DMS79 (cell line): ENCODE measurements at regions not wholly inside any gene's neighbourhood (a gene's known extent, or its start where the extent isn't known, plus 50 kb on each side); places are given as distances from the start of the nearest gene placed in this dataset.
"Not testable (repeated sequence)": the region's sequence is repeated elsewhere in the genome, so short reads cannot be mapped to it uniquely, and the experiment has no call there.

Source experiments
- DNase-seq: peaks from one replicate; lab custom pipeline; 2025; lab: John Stamatoyannopoulos, UW

DNA sequence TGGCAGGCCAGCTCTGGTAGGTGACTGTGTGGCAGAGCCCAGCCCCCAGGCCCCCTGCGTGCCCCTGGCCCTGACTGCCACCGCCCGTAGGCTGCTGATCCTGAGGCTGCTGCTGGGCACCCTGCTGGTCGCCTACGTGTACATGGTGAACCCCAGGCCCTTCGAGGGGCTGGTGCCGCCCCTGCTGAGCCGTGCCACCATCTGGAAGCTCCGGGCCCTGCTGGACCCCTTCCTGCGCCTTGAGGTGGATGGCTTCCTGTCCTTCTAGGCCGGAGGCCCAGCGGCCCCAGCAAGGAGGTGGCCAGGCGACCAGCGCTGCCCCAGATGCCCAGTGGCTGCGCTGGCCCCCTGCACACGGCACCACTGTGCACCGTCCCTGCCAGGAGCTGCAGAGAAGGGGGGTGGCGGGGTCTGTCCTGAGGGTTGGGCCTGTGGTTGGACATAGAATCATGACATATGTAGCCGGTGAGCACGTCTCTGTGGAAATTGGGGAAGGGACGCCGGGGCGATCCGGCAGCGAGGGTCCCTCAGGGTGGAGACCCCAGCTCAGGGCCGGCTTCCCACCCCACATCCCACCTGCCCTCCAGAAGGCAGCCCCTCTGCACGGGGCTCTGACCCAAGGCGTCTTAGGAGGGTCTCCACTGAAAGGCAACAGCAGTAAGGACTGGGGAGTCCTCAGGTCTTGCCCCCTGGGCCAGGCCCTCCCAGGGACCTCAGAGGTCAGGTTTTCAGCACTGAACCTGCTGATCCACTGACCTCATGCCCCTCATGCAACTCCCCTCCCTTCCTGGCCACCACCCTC, 185.4 kb downstream of the IGLL1 start:
- DNase-seq = no peak

DNA sequence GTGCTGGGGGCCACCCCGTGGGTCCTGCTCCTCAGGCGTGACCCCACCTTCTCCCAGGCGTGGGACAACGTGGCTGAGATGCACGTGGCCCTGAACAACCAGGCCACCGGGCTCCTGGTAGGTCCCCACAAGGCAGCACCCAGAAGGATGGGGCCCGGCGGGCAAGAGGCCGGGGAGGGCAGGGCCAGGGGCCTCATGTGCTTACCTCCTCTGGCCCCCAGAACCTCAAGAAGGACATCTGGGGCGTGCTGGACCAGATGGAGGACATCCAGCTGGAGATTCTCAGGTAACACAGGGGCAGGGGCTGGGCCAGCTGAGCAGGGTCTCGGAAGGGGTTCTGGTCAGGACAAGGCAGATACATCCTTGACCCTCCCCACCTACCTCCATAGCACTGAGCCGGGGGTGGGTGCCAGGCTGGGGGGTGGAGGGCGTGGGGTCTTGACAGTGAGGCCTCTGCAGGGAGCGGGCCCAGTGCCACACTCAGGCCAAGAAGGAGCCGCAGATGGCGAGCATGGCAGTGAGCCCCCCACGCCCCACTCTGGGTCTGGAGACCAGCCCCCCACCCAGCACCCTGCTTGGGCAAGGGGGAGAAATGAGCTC, 186.3 kb downstream of the IGLL1 start:
- no peak for DNase-seq

DNA sequence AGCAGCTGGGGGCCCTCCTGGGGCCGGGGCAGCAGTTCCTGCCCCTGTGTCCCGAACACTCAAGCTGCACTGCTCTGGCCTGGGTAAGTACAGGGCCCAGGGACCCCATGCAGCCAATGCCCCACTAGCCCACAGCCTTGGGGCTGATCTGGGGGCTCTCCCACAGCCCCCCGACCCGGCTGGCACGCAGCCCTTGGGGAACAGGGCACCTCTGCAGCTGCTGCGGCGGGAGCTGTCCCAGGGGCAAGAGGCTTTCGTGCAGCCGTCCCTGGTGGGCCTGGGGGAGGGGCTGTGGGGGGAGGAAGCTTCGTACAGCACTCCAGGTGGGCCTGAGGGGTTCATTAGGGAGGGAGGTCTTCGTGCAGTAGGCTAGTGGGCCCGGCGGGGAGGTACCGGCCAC, 186.9 kb downstream of the IGLL1 start:
- DNase-seq = not testable (repeated sequence)

DNA sequence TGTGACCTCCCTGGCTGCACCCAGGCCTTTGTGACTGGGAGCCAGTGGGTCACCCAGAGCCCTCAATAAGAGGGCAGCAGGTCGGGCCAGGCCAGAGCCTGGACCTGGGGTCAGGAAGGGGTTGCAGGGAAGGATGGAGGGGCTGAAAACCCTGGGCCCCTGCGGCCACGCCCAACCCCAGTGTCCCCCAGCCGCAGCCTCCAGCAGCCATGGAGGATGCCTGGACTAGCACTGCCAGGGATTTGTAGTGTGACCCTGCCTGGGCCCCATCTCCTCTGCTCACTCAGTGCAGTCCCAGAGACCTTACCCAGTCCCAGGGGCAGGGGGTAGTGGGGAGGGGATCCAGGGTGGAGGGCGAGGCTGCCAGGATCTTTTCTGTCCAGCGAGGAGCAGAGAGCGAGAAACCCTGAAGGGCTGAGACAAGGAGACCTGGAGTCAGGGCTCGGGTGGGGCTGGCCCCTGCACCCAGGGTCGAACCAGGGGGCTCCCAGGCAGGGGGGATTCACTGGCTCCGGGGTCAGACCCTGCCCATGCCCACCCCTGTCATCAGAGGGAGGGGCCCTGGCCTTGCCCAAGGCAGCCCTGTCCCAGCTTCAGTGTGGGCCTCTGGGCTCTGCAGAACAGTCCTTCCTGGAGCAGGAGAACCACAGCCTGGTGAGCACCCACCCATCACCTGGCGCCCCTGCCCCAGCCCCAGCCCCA, 187.5 kb downstream of the IGLL1 start:
- no peak for DNase-seq

DNA sequence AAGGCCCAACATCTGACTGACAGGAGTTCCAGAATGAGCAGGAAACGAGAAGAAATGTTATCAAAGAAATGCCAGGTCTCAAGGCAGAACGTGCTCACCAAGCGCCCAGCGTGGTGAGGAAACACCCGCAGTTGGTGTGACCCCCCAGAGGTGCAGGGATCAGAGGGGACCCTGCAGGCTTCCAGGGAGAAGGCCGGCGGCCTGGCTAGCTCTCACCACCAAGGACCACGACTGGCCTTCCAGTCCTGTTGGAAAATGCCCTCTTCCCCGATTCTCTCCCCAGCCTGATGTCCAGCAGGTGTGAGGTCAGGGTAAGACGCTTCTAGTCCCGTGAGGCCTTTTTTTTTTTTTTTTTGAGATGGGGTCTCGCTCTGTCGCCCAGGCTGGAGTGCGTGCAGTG, 189.1 kb downstream of the IGLL1 start:
- DNase-seq = no peak

DNA sequence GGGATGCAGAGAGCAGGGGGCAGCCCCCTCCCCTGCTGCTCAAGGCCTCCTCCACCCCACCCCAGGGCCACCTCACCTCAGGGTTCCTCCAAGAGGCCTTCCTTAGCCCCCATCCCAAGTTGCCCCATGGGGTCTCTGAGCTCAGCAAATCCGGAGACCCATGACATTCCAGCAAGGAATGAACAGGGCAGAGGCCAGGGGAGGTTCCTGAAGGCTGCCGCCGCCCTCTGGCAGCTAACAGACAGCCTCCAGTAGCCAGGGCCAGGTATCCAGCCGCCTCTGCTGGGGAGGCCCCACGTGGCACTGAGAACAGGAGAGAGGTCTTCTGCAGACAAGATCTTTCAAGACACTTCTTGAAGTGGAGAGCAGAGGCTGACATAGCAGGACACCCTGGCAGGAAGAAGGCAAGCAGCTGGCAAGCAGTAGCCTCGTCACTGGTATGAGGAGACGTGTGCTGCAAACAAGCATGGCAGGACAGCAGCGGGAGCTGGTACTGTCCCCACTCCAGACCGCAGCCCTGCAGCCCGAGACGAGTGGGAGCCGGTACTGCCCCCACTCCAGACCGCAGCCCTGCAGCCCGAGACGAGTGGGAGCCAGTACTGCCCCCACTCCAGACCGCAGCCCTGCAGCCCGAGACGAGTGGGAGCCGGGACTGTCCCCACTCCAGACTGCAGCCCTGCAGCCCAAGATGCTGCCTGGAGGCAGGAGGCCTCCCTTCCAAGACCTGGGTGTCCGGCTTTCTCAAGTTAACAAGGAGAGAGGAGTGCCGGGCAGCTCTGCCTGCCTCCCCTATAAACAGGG, 190.6 kb downstream of the IGLL1 start:
- DNase-seq = no peak

DNA sequence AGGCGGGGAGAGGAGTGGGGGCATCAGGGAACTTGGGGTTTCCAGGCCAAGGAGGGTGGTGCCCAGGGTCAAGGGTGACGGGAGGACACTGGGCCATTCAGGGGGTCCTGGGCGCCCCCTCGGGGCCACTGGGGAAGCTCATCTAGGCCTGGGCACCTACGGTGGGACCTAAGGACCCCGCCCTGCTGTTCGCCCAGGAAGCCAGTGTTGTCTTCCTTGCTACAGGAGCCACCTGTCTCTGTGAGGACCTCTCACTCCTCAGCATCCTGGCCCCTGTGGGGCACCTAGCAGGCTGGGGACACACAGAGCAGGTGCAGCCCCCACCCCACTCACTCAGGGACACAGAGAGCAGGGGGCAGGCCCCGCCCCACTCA, 191.6 kb downstream of the IGLL1 start:
- DNase-seq = no peak

DNA sequence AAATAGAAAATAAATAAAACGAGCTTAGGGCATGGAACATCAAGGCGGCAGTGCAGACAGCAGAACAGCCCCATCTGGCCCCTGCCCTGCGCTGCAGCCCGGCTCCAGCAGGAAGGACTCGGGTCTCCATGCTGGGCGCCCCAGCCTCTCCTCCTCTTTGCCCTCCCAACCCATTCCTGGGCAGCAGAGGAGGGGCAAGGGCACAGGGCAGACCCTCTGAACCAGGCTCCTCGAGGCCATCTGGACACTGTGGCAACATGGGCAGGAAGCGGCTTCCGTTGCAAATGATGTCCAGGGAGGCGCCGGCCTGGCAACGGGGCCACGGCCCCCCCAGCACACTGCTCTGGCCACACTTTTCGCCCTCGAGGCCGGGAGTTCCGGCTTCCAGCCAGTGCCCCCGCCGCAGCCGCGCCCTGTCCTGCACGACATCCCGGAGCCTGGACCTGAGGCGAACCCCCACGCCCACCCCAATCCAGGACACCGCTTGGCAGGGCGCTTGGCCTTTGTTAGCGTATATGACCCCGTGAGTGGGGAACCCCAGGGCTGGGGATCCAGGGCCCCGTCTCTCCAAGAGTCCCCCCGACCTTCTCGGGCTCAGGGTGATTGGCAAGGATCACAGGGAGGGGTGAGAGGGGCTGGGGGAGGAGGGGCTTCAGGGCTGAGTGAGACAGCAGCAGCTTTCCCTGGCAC, 192.1 kb downstream of the IGLL1 start:
- DNase-seq = no peak

DNA sequence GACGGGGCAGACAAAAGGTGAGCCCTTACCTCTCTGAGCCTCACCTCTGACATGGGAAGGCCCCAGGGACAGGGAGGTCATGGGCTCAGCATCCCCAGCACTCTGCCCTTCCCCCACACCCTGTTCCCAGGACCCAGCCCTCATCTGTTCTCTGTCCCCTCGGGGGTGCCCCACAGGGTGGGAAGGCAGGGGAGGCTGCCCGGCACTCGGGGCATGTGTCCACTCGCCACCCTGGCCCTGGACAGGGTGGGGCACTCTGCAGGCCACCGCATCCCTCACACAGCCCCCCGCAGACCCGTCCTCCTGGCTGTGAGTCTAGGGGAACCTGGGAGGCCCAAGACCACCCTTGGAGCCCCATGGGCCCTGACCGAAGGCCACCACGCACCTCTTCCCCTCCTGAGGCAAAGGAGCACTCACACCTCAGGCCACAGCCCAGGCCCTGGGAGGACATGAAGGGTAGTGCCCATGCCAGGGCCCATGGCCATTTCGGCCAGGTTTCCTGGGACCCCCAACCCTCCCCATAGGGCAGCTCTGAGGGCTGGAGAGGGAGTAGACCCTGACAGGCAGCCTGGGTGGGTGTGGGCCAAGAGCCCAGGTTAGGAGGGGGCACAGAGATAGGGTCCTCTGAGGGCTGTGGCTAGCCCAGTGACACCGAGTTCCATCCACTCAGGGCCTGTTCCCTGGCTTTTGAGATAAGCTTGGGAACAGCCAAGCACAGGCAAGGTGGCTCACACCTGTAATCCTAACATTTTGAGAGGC, 193.1 kb downstream of the IGLL1 start:
- no peak for DNase-seq

DNA sequence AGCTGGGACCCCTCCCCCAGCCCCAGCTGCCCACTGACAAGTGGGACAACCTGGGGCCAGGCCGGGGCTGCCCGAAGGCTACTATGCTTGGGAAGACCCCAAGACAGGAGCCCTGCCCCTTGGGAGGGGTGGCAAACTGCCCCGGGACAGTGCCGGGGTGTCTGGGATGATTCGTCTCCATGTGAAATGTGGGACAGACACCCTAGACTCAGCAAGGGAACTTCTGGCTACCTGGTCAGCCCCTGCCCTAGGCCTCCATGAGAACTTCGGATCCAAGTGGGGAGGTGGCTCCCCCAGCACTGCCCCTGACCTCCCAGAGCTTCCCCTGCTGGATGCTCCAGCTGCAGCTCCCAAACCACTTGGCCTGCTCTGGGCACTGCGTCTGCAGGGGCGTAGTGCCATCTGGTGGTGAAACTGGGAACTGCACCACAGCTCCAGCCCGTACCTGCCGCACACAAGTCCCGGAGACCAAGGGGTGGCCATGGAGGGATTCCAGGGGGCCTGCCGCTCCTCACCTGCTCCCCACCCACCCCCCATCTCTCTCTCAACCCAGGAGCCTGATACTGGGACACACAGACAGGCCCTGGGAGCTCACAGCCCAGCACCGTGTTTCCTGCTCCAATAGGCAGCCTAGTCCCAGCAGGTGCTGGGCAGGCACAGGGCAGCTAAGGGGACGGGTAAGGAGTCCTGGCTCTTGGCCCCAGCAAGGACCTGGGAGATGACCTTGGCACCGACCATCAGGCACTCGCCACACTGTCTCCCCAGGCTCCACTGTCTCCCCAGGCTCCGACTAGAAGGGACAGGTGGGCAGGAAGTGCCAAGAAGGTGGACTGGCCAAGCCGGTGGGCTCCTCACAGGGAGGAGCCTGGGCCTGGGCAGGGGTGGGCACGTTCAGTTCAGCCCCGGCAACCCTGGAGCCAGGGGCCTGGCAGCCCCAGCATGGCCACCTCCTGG, 194.1 kb downstream of the IGLL1 start:
- no peak for DNase-seq

DNA sequence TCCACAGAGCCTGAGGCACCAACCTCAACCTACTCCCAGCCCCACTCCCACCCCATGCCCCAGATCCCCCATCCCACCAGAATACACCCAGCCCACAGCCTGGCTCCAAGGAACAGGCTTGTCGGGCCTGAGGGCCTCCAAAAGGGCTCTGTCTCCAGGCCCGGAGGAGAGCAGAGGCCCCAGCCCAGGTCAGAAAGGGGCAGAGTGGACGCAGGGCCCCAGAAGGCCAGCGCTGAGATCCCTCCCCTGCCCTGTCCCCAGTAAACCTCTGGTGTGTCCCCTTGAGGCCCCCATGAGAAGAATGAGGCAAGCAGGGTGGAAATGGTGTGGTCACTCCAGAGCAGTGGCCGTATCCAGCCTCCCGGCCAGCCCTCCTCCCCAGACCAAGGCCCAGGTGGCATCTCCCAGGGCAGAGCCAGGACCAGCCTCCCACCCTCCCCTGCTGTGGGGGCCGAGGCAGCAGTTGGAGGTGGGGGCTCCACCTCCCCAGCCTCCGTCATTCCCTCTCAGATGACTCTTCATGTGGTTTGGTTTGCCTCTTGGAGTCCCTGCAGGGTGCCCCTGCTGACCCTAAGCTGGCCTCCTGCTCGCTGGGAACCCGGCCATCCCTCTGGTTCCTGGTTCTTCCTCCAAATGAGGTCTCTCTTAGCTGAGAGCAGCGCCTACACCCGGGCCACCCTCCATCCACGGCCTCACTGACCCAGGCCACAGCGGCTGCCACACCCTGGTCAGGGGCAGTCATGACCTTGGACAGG, 195.0 kb downstream of the IGLL1 start:
- DNase-seq = no peak

DNA sequence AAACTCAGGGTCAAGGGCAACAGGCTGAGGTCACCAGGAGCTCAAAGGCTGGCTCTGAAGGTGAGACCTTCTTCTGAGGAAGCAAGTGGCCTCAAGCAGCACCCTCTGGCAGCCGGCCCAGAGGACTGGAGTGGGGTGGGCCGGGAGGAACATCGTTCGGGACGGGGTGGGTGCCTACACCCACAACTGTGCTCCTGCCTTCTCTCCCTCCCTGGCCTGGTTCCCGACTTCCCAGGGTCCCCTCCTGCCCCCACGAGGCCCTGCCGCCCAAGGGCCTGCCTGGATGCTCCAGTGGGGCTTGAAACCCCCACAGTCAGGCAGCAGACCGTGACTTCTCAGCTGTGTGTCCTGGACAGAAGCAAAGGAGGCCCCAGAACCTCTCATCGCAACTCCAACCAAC, 195.7 kb downstream of the IGLL1 start:
- no peak for DNase-seq

DNA sequence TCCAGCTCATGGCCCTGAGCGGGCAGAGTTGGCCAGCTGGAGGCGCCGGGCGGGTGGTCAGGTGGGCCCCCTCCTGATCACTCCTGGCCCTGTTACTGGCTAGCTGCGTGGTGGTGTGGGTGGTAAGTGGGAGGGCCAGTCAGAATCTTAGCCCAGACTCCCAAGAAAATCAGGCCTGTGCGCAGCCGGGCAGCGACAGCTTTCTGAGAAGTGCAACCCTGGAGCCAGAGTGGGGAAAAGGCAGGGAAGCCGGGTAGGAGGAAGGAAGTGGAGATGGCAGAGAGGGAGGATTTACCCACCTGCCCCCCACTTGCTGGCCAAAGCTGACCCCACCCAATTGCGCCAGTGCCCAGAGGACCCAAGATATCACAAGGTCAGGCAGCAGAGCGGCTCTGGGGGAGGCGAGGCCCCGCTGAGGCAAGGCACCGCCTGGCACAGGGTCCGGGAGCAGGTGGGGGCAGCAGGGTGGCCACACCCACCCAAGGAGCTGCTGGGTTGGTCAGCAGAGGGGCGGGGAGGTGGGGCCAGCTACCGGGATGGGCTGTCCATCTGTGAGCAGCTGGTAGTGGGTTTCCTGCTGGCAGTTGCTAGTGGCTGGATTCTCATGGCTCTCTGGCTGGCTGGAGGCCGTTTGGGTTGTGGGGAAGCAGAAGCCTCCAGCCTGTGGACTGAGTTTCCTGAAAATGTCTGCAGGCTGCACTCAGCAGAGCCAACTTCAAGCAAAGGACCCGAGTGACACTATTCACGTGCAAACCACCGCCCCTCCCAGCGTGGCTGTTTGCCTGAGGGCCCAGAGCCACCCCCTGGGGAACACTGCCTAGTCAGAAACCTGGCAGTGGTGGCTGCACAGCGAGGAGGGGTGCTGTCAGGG, 196.4 kb downstream of the IGLL1 start:
- no peak for DNase-seq

DNA sequence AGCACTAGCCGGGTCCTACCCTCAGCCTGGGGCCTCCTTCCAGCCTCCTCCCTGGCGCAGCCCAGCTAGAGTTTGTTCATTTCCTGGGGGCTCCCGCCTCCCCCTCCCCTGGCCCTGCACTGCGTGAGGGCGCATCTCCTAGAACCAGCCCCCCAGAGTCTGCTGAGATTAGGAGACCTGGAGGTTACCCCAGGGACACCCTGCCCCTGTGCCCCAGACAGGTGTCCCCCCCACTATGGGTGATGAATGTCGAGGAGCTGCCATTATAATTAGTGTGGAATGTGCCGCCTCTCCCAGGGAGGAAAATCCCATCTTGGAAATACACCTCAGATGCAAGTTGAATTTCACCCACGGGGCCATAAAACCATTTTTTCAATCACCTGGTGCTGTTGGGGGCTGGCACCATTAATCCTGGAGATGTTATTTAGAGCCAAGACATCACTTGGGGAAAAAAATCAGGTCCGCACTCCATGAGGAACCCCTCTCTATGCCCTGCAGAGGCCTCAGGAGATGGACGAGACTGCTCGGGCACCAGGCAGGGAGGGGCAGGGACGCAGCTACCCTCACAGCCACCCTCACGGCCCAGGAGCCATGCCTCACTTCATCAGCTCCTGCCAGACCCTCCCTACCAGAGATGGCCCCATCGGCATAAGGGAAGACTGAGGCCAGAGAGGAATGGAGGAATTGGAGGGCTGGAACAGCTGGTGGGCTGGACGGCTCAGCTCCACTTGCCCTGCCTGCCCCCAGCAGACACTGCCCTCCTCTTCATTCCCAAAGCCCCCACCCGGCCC, 197.5 kb downstream of the IGLL1 start:
- DNase-seq = no peak

DNA sequence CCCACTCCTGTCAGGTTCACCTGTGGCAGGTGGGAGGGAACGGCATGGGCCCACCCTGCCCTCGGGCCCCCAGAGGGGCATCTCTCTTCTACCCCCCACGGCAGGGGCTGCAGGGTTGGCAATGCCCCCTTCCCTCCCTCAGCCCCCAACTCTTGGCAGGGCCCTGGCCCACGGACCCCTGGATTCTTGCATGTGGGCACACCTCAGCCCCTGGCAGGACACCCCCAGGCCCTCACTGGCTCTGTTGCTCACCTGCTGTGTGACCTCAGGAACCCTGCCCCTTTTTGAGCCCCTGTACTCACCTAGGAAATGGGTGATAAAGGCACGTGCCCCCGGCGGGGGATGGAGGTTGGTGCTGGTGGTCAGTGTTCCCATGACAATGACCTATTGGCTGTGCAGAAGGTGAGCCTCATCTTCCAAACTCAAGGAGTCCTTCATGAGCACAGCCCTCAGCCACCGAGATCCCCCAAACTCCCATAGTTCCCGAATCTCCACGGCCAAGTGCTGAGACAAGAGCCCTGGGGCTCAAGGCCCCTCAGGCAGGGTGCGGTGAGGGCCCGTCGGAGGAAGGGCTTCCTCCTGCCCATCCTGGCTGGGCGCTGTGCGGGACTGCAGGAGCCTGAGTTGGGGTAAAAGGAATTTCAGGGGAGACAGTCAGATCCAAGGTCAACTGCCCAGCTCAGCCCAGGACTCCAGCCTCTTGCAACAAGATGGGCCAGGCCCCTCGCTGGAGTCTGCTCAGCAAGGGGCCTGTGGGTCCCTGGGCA, 198.2 kb downstream of the IGLL1 start:
- DNase-seq = no peak

DNA sequence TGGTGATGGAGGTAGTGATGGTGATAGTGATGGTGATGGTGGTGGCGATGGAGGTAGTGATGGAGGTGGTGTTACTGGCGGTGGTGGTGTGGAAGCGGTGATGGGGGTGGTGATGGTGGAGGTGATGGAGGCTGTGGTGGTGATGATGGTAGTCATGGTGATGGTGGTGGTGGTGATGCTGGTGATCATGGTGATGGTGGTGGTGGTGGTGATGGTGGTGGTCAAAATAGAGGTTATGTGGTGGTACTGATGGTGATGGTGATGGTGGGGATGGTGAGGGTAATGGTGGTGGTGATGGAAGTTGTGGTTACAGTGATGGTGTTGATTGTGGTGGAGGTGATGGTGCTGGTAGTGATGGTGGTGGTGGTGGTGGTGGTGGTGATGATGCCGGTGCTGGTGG, 199.2 kb downstream of the IGLL1 start:
- no peak for DNase-seq

DNA sequence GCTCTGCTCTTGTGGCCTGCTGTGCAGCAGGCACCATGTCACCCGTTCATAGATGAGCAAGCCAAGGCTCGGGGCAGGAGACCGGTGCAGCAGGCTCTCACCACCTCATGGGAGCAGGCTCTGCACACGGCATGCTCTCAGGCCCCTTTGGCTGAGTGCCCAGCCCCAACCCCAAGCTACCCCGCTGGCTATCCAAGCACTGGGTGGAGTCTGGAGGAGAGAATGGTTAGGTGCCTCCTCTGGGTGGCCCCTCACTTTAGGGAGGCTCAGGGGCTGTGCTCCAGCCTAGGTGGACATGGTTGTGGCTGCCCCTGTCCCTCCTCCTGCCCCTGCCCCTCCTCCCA, 199.9 kb downstream of the IGLL1 start:
- DNase-seq = no peak
